PC-9 (cell line): ENCODE measurements at regions not wholly inside any gene's neighbourhood (a gene's known extent, or its start where the extent isn't known, plus 50 kb on each side); places are given as distances from the start of the nearest gene placed in this dataset.

ENCODE experiments used
- BruUV-seq: library from RNA; stranded (reverse); fragments of 400-500 nt; replicated peaks from 2 replicates; lab custom pipeline; 2021; lab: Mats Ljungman, UMichigan
- CTCF ChIA-PET: fragments of 300-600 bp; sonication (Branson Sonifier 250); formaldehyde crosslinking; loops from one replicate; lab custom pipeline; 2022; ENCODE audit warnings: antibody characterized with exemption; lab: Charles Lee
- POLR2A ChIA-PET: fragments of 300-600 bp; sonication (Branson Sonifier 250); formaldehyde crosslinking; loops from one replicate; lab custom pipeline; 2022; ENCODE audit warnings: antibody characterized with exemption; ENCODE audit not compliant: unreplicated experiment; lab: Charles Lee
- DNase-seq, 2 experiments: peaks; one replicate each; pipeline versions ENCODE4 v3.0.0 to v3.0.0-alpha.2; 2015 to 2022; ENCODE audit warnings: mixed read lengths in 1 of 2
- H2AFZ ChIP-seq: fragments of 200-600 bp; sonication (generic); 2 replicates; pipeline ENCODE4 v1.8.1; 2017; ENCODE audit warnings: antibody characterized with exemption
- H3F3A ChIP-seq: fragments of 200-600 bp; sonication (generic); 2 replicates; pipeline ENCODE4 v1.8.1; 2017; ENCODE audit warnings: antibody characterized with exemption, mild to moderate bottlenecking, low read depth; ENCODE audit not compliant: insufficient read depth
- H3K27ac ChIP-seq: fragments of 200-600 bp; sonication (generic); 2 replicates; pipeline ENCODE4 v1.6.1; 2016; ENCODE audit warnings: mixed run types
- H3K27me3 ChIP-seq: fragments of 200-600 bp; sonication (generic); 2 replicates; pipeline ENCODE4 v1.6.1; 2016; ENCODE audit warnings: low read depth, mixed run types; ENCODE audit not compliant: insufficient read depth
- H3K36me3 ChIP-seq: fragments of 200-600 bp; sonication (generic); 2 replicates; pipeline ENCODE4 v1.6.1; 2016; ENCODE audit warnings: low read depth, mixed run types
- H3K4me1 ChIP-seq: fragments of 200-600 bp; sonication (generic); replicated peaks from 2 replicates; pipeline ENCODE4 v1.6.1; 2016; ENCODE audit warnings: mixed run types; ENCODE audit not compliant: insufficient read depth
- H3K4me2 ChIP-seq: fragments of 200-600 bp; sonication (generic); 2 replicates; pipeline ENCODE4 v1.6.1; 2017; ENCODE audit warnings: mixed run types
- H3K4me3 ChIP-seq: fragments of 200-600 bp; sonication (generic); 2 replicates; pipeline ENCODE4 v1.6.1; 2016; ENCODE audit warnings: mixed run types
- H3K79me2 ChIP-seq: fragments of 200-600 bp; sonication (generic); 2 replicates; pipeline ENCODE4 v1.6.1; 2017; ENCODE audit warnings: low read depth, mixed run types
- H3K9me2 ChIP-seq: fragments of 200-600 bp; sonication (generic); 2 replicates; pipeline ENCODE4 v1.8.1; 2017; ENCODE audit warnings: mild to moderate bottlenecking; ENCODE audit not compliant: insufficient read depth
- H3K9me3 ChIP-seq: fragments of 200-600 bp; sonication (generic); 2 replicates; pipeline ENCODE4 v1.8.1; 2016; ENCODE audit warnings: low read depth; ENCODE audit not compliant: insufficient read depth
- H4K20me1 ChIP-seq: fragments of 200-600 bp; sonication (generic); 2 replicates; pipeline ENCODE4 v1.8.1; 2017; ENCODE audit not compliant: insufficient read depth
- EZH2 ChIP-seq: fragments of 200-600 bp; sonication (generic); IDR thresholded peaks from 2 replicates; pipeline ENCODE4 v1.8.0; 2017; ENCODE audit warnings: antibody characterized with exemption, low read depth
- intact Hi-C: fragments of 100-400 bp; cut with micrococcal nuclease; formaldehyde crosslinking; loops from one replicate; pipeline ENCODE4 v1.10.0; 2022; ENCODE audit not compliant: unreplicated experiment
- TF ChIP-seq, protein P1 (sequence below): fragments of 200-600 bp; sonication (generic); conservative IDR thresholded peaks from 2 replicates; pipeline ENCODE4 v1.6.1; 2017; ENCODE audit warnings: mixed run types, antibody characterized with exemption, mild to moderate bottlenecking, moderate library complexity

DNA sequence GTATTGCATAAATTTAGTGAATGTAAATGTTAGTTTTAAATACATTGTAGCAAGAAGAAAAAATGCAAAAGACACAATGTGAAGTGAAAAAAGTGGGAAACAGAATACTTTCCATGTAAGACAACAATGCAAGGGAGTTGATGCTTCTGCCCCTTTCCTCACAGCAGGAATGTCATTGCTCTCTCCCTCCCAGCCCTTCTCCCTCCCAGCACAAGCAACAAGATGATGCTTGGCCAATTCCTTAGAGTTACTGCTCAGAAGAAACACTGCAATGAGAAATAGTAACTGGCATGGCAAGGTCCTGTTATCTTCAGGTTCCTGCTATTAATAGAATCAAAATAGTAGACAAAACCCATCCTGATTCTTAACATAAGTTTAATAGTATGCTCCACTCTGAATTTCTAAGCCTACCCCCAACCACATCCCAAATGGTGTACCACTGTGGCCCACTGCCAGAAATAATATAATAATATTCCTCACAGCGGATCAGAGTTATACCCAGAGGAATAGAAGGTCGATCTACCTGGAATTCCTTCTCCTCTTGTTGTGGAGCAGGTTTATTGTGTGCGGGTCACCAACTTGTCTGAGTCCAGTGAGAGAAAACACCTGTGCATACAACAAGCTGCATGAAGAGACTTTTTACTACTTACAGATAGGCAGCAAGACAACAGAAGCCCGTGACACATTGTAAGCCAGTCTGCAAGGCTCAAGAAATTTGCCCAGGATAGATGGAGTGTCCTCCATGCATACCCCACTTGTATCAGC is 69.8 kb upstream of the SLC7A11 start:
- TF ChIP-seq, protein P1, sequence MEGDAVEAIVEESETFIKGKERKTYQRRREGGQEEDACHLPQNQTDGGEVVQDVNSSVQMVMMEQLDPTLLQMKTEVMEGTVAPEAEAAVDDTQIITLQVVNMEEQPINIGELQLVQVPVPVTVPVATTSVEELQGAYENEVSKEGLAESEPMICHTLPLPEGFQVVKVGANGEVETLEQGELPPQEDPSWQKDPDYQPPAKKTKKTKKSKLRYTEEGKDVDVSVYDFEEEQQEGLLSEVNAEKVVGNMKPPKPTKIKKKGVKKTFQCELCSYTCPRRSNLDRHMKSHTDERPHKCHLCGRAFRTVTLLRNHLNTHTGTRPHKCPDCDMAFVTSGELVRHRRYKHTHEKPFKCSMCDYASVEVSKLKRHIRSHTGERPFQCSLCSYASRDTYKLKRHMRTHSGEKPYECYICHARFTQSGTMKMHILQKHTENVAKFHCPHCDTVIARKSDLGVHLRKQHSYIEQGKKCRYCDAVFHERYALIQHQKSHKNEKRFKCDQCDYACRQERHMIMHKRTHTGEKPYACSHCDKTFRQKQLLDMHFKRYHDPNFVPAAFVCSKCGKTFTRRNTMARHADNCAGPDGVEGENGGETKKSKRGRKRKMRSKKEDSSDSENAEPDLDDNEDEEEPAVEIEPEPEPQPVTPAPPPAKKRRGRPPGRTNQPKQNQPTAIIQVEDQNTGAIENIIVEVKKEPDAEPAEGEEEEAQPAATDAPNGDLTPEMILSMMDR, result no peak
- TF ChIP-seq EZH2, result no peak
- BruUV-seq, result no TSS peak
- no peaks in the 10 kb centered on the region for H3K79me2 ChIP-seq
- H3K36me3 ChIP-seq, result no peaks in the 10 kb centered on the region
- CTCF ChIA-PET, result no interaction called here
- no peak overlapping the region for H2AFZ ChIP-seq
- no peak overlapping the region for H3K4me2 ChIP-seq
- peaks cover 15% of the 10 kb centered on the region for H3K4me1 ChIP-seq
- H4K20me1 ChIP-seq, result no peaks in the 10 kb centered on the region
- POLR2A ChIA-PET, result interaction anchor here (0.6 kb wide), 1 partner anchor 69 kb away, joined by 6 read pairs; no protein-coding TSS in a partner anchor
- H3K9me3 ChIP-seq, result no peaks in the 10 kb centered on the region
- no peaks in the 10 kb centered on the region for H3K27me3 ChIP-seq
- DNase-seq, result no peak
- no peak overlapping the region for H3K4me3 ChIP-seq
- no peak overlapping the region for H3K27ac ChIP-seq
- no peaks in the 10 kb centered on the region for H3K9me2 ChIP-seq
- intact Hi-C loops, result no loop called here
- no peaks in the 10 kb centered on the region for H3F3A ChIP-seq

DNA sequence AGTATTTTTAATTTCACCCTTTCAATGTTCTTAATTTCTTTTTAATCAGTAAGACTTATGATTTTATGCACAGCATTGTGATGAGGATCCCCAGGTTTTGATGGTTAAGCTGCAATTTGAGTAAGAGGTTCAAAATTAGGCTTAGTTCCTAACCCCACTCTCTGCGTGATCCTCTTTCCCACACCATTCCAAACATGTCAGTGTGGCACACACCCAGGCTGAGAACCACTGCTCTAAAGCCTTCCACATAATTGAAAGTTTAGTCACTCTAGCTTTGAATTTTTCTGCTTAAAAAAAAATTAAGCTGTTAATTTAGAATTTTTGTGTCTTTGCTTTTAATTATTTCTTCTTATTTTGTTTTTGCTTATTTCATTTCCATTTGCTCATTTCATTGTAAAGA is 68.8 kb upstream of the SLC7A11 start:
- Histone ChIP-seq H3K9me3 (no peaks in the 10 kb centered on the region), H4K20me1 (no peaks in the 10 kb centered on the region), H3K27me3 (no peaks in the 10 kb centered on the region), H2AFZ (no peak overlapping the region), H3K4me2 (no peak overlapping the region), H3K4me3 (no peak overlapping the region), H3K36me3 (no peaks in the 10 kb centered on the region), H3K79me2 (no peaks in the 10 kb centered on the region), H3K4me1 (peaks cover 15% of the 10 kb centered on the region), H3F3A (no peaks in the 10 kb centered on the region), H3K9me2 (no peaks in the 10 kb centered on the region), H3K27ac (no peak overlapping the region)
- ChIA-PET POLR2A (interaction anchor here (0.6 kb wide), 1 partner anchor 68 kb away, joined by 6 read pairs; no protein-coding TSS in a partner anchor), CTCF (no interaction called here)
- no peak for TF ChIP-seq EZH2
- TF ChIP-seq, protein P1, result no peak
- no TSS peak for BruUV-seq
- intact Hi-C loops, result no loop called here
- DNase-seq, result peak in 1 of 2 experiments; percentile 16

DNA sequence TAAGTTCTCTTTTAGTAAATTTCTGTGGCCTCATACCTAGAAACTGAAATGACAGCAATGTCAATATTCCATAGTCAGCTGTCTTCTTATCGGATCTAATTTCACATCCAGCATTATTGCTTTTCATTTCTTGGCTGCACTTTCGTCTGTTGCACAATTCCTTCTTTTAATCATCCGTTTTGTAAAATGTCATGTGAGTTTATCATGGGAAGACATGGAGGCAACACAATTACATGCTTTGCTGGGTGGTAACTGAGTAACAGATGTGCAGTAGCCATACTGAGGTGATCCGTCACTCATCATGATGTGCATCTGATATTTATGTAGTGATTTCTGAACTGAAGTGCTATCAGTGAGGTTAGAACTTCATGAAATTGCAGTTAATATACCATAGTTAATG is 68.3 kb upstream of the SLC7A11 start:
- Histone ChIP-seq H4K20me1 (no peaks in the 10 kb centered on the region), H3F3A (no peaks in the 10 kb centered on the region), H3K9me3 (no peaks in the 10 kb centered on the region), H3K4me1 (peaks cover 15% of the 10 kb centered on the region), H3K36me3 (no peaks in the 10 kb centered on the region), H2AFZ (no peak overlapping the region), H3K79me2 (no peaks in the 10 kb centered on the region), H3K27ac (no peak overlapping the region), H3K27me3 (no peaks in the 10 kb centered on the region), H3K9me2 (no peaks in the 10 kb centered on the region), H3K4me2 (no peak overlapping the region), H3K4me3 (no peak overlapping the region)
- BruUV-seq, result no TSS peak
- POLR2A ChIA-PET, result no interaction called here
- no peak for DNase-seq
- CTCF ChIA-PET, result no interaction called here
- intact Hi-C loops, result no loop called here
- no peak for TF ChIP-seq EZH2
- TF ChIP-seq, protein P1, result no peak
